KMS-11 (cell line): ENCODE measurements at regions not wholly inside any gene's neighbourhood (a gene's known extent, or its start where the extent isn't known, plus 50 kb on each side); places are given as distances from the start of the nearest gene placed in this dataset.

Source experiments
- H2AFZ ChIP-seq: fragments of 200-600 bp; sonication (generic); 2 replicates; pipeline ENCODE4 v1.6.1; 2016; ENCODE audit warnings: antibody characterized with exemption, mixed run types, low read depth
- H3K27ac ChIP-seq: fragments of 200-600 bp; sonication (generic); 2 replicates; pipeline ENCODE4 v1.6.1; 2016; ENCODE audit warnings: mild to moderate bottlenecking, mixed run types
- H3K27me3 ChIP-seq: fragments of 200-600 bp; sonication (generic); 2 replicates; pipeline ENCODE4 v1.6.1; 2017; ENCODE audit warnings: mild to moderate bottlenecking, low read depth, mixed run types, moderate library complexity; ENCODE audit not compliant: insufficient read depth
- H3K36me3 ChIP-seq: fragments of 200-600 bp; sonication (generic); 2 replicates; pipeline ENCODE4 v1.6.1; 2017; ENCODE audit warnings: mild to moderate bottlenecking, mixed run types; ENCODE audit not compliant: insufficient read depth
- H3K4me1 ChIP-seq: fragments of 200-600 bp; sonication (generic); 2 replicates; pipeline ENCODE4 v1.6.1; 2016; ENCODE audit warnings: mild to moderate bottlenecking, low read depth, mixed run types; ENCODE audit not compliant: poor library complexity, severe bottlenecking
- H3K4me2 ChIP-seq: fragments of 200-600 bp; sonication (generic); 2 replicates; pipeline ENCODE4 v1.7.0; 2016; ENCODE audit warnings: mild to moderate bottlenecking, mixed run types
- H3K4me3 ChIP-seq: fragments of 200-600 bp; sonication (generic); IDR thresholded peaks from 2 replicates; pipeline ENCODE4 v1.6.1; 2017; ENCODE audit warnings: low read depth, low read length, mixed read lengths; ENCODE audit not compliant: insufficient read depth
- H3K79me2 ChIP-seq: fragments of 200-600 bp; sonication (generic); 2 replicates; pipeline ENCODE4 v1.6.1; 2016; ENCODE audit warnings: low read depth, mixed run types; ENCODE audit not compliant: insufficient read depth
- H3K9ac ChIP-seq: fragments of 200-600 bp; sonication (generic); 2 replicates; pipeline ENCODE4 v1.6.1; 2016; ENCODE audit warnings: mild to moderate bottlenecking, mixed run types
- H4K20me1 ChIP-seq: fragments of 200-600 bp; sonication (generic); 2 replicates; pipeline ENCODE4 v1.6.1; 2016; ENCODE audit warnings: mild to moderate bottlenecking, mixed run types; ENCODE audit not compliant: insufficient read depth
- CTCF ChIP-seq: fragments of 200-600 bp; sonication (generic); conservative IDR thresholded peaks from 2 replicates; pipeline ENCODE4 v1.6.1; 2017; ENCODE audit warnings: low read depth, mild to moderate bottlenecking, antibody characterized with exemption, low read length, moderate library complexity, mixed read lengths

DNA sequence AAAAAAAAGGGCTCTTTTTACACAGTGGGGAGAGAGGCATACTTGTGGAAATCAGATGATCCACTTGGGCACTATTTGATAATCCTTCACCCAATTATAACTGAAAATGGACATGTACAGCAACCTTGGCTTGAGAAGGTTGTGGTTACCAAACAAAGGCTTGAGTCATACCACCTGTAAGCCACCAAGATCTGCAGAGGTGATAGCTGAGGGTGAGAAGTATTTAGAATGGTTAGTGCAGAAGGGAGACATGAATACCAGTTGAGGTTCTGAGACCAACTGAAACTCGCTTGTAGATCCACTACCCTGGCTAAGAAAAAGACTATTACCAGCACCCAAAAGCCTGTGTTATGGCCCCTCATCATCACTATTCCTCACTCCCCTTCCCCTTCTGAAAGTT, 614.0 kb downstream of the STIM2 start:
- Histone ChIP-seq H2AFZ (no peak overlapping the region), H3K79me2 (no peaks in the 10 kb centered on the region), H3K4me2 (no peak overlapping the region), H3K27ac (no peak overlapping the region; the same call in 1 of the 2 replicates), H3K4me3 (no peak overlapping the region), H3K9ac (no peak overlapping the region), H4K20me1 (no peaks in the 10 kb centered on the region), H3K4me1 (peaks cover 25% of the 10 kb centered on the region), H3K27me3 (no peaks in the 10 kb centered on the region), H3K36me3 (no peaks in the 10 kb centered on the region)
- TF ChIP-seq CTCF: no peak

GRCh38 chr4:27484216-27484615, 623.6 kb downstream of the STIM2 start:
- H3K4me1 ChIP-seq: no peaks in the 10 kb centered on the region
- H3K36me3 ChIP-seq: no peaks in the 10 kb centered on the region
- no peak overlapping the region for H3K9ac ChIP-seq
- H3K27me3 ChIP-seq: no peaks in the 10 kb centered on the region
- TF ChIP-seq CTCF: no peak
- H3K4me2 ChIP-seq: no peak overlapping the region
- no peaks in the 10 kb centered on the region for H4K20me1 ChIP-seq
- H3K79me2 ChIP-seq: no peaks in the 10 kb centered on the region
- no peak overlapping the region for H3K27ac ChIP-seq
- no peak overlapping the region for H2AFZ ChIP-seq
- no peak overlapping the region for H3K4me3 ChIP-seq

DNA sequence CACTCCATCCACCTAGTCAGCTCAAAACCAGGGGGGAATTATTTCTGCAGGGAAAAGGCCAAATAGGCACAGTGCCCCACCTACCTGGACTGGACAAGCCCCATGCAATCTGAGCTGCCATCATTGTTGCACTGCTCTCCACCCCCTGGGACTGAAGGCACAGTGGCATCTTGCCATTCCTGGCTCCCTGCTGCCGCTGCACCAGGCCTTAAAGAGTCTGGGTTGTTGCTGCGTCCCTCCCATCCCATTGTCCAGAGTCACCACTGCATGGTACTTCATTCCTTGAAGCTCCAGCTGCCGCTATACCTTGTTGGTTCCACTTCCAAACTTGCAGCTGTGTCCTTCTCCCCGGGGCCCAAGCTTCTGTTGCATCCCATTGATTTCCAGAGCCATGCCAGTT, 629.7 kb downstream of the STIM2 start:
- Histone ChIP-seq H3K4me3 (no peak overlapping the region), H3K4me1 (peaks cover 30% of the 10 kb centered on the region), H2AFZ (no peak overlapping the region), H3K36me3 (no peaks in the 10 kb centered on the region), H3K4me2 (no peak overlapping the region), H3K9ac (no peak overlapping the region), H3K79me2 (no peaks in the 10 kb centered on the region), H4K20me1 (no peaks in the 10 kb centered on the region), H3K27ac (no peak overlapping the region), H3K27me3 (no peaks in the 10 kb centered on the region)
- TF ChIP-seq CTCF: no peak

- H3K36me3 ChIP-seq: no peaks in the 10 kb centered on the region
- TF ChIP-seq CTCF: no peak
- no peak overlapping the region for H3K27ac ChIP-seq
- H3K27me3 ChIP-seq: no peaks in the 10 kb centered on the region
- H4K20me1 ChIP-seq: no peaks in the 10 kb centered on the region
- no peak overlapping the region for H3K4me2 ChIP-seq
- no peak overlapping the region for H2AFZ ChIP-seq
- H3K4me1 ChIP-seq: peaks cover 35% of the 10 kb centered on the region
- no peaks in the 10 kb centered on the region for H3K79me2 ChIP-seq
- no peak overlapping the region for H3K4me3 ChIP-seq
- no peak overlapping the region for H3K9ac ChIP-seq
Observed at GRCh38 chr4:27490766-27491165, 630.1 kb downstream of the STIM2 start.
